K562 (cell line): ENCODE measurements at regions not wholly inside any gene's neighbourhood (a gene's known extent, or its start where the extent isn't known, plus 50 kb on each side); places are given as distances from the start of the nearest gene placed in this dataset.

ENCODE experiments used
- ATAC-seq: fragments of 200-7000 bp; cut with Tn5 transposase; 3 replicates; pipeline ENCODE4 v1.9.1; 2020; ENCODE audit warnings: moderate library complexity
- BruUV-seq: library from RNA; stranded (reverse); fragments of 400-500 nt; replicated peaks from 2 replicates; lab custom pipeline; 2021; lab: Mats Ljungman, UMichigan
- CTCF ChIA-PET: fragments of 300-600 bp; formaldehyde crosslinking; extraction: SDS; loops from one replicate; lab custom pipeline; 2021; ENCODE audit warnings: low intra/inter-chr PET ratio; lab: Yijun Ruan, JAX
- POLR2A ChIA-PET: fragments of 300-600, 350-650 bp; sonication (Branson Sonifier 250); formaldehyde crosslinking; extraction: SDS; loops from one replicate; lab custom pipeline; 2021; ENCODE audit warnings: antibody characterized with exemption, inconsistent platforms; lab: Yijun Ruan, JAX
- DNase-seq, 4 experiments: peaks; one replicate each; pipeline versions ENCODE4 v3.0.0 to v3.0.0-alpha.2; 2011 to 2018; ENCODE audit warnings: low spot score in 3 of 4, mixed read lengths in 3 of 4; ENCODE audit errors: extremely low read depth in 1 of 4
- FAIRE-seq: peaks from 2 replicates; lab custom pipeline; 2011; peaks lifted over from hg19 to GRCh38; lab: Jason Lieb, UNC
- H2AFZ ChIP-seq: 2 replicates; pipeline ENCODE4 v1.6.0; 2011; ENCODE audit warnings: low read depth, low read length, control low read depth, inconsistent platforms
- H3K27ac ChIP-seq: fragments of 200-600 bp; 3 replicates; pipeline ENCODE4 v1.8.0; 2011; ENCODE audit warnings: low read depth, mild to moderate bottlenecking, control low read depth, inconsistent platforms, low read length, moderate library complexity, mixed read lengths; ENCODE audit errors: extremely low read depth
- H3K27me3 ChIP-seq, 2 experiments: fragments of 300-600 bp in 1 of 2; 2 replicates in 1 of 2; 3 replicates in 1 of 2; pipeline versions ENCODE4 v1.6.0 to v1.8.0; 2011; ENCODE audit warnings: inconsistent platforms in 2 of 2, low read length in 2 of 2, mild to moderate bottlenecking in 1 of 2, mixed read lengths in 1 of 2, moderate library complexity in 1 of 2; ENCODE audit not compliant: control insufficient read depth in 2 of 2, insufficient read depth in 2 of 2
- H3K36me3 ChIP-seq: fragments of 300-600 bp; 3 replicates; pipeline ENCODE4 v1.8.0; 2011; ENCODE audit warnings: mild to moderate bottlenecking, low read length, inconsistent platforms; ENCODE audit not compliant: control insufficient read depth, insufficient read depth
- H3K4me1 ChIP-seq, 2 experiments: fragments of 200-600 bp in 1 of 2; replicated peaks in 1 of 2; 2 replicates in 1 of 2; 3 replicates in 1 of 2; pipeline versions ENCODE4 v1.5.1 to v1.8.0; 2011; ENCODE audit warnings: inconsistent platforms in 2 of 2, low read length in 2 of 2, mild to moderate bottlenecking in 1 of 2, mixed read lengths in 1 of 2, moderate library complexity in 1 of 2; ENCODE audit not compliant: control insufficient read depth in 2 of 2, insufficient read depth in 2 of 2
- H3K4me2 ChIP-seq: 2 replicates; pipeline ENCODE4 v1.6.1; 2011; ENCODE audit warnings: low read length, control low read depth, inconsistent platforms, mixed read lengths; ENCODE audit not compliant: insufficient read depth
- H3K4me3 ChIP-seq: fragments of 200-600 bp; sonication (generic), shearing (Covaris generic); 2 replicates; pipeline ENCODE4 v1.5.1; 2016; ENCODE audit warnings: control low read depth, inconsistent platforms
- H3K79me2 ChIP-seq: fragments of 200-600 bp; 3 replicates; pipeline ENCODE4 v1.8.0; 2011; ENCODE audit warnings: low read length, inconsistent platforms; ENCODE audit not compliant: control insufficient read depth, insufficient read depth
- H3K9ac ChIP-seq, 2 experiments: 2 replicates each; pipeline versions ENCODE4 v1.6.0 to v1.6.1; 2011; ENCODE audit warnings: low read depth in 2 of 2, low read length in 2 of 2, control low read depth in 1 of 2, inconsistent platforms in 1 of 2, mild to moderate bottlenecking in 1 of 2, mixed read lengths in 1 of 2; ENCODE audit not compliant: insufficient read depth in 1 of 2
- H3K9me1 ChIP-seq: one replicate; pipeline ENCODE4 v1.6.0; 2011; ENCODE audit warnings: inconsistent platforms, mild to moderate bottlenecking, low read length, moderate library complexity; ENCODE audit not compliant: control insufficient read depth, insufficient read depth
- H3K9me3 ChIP-seq: replicated peaks from 2 replicates; pipeline ENCODE4 v1.5.1; 2011; ENCODE audit warnings: low read depth, low read length, inconsistent platforms; ENCODE audit not compliant: control insufficient read depth, insufficient read depth
- H4K20me1 ChIP-seq: replicated peaks from 2 replicates; pipeline ENCODE4 v1.6.1; 2011; ENCODE audit warnings: low read length, inconsistent platforms, mixed read lengths; ENCODE audit not compliant: control insufficient read depth, insufficient read depth
- CGGBP1 ChIP-seq: fragments of 250-450 bp; sonication (Bioruptor Pico); IDR thresholded peaks from 2 replicates; pipeline ENCODE4 v1.9.0; 2021; ENCODE audit warnings: mild to moderate bottlenecking
- CUX1 ChIP-seq: fragments of 200-800 bp; sonication (Bioruptor generic); IDR thresholded peaks from 2 replicates; pipeline ENCODE4 v1.6.1; 2016; ENCODE audit warnings: missing genetic modification characterization, missing compliant biosample characterization
- FOXJ2 ChIP-seq: fragments of 200-800 bp; sonication (Bioruptor generic); IDR thresholded peaks from 2 replicates; pipeline ENCODE4 v1.6.1; 2016; ENCODE audit warnings: missing genetic modification characterization, missing compliant biosample characterization
- HCFC1 ChIP-seq: IDR thresholded peaks from 2 replicates; pipeline ENCODE4 v1.6.1; 2012; ENCODE audit warnings: low read depth, low read length, improper control_type of control experiment
- HDAC8 ChIP-seq: fragments of 450-650 bp; IDR thresholded peaks from 2 replicates; pipeline ENCODE4 v1.6.1; 2016; ENCODE audit warnings: mild to moderate bottlenecking, missing genetic modification characterization, moderate library complexity, missing compliant biosample characterization
- ILF3 ChIP-seq: fragments of 450-650 bp; IDR thresholded peaks from 2 replicates; pipeline ENCODE4 v1.6.1; 2018; ENCODE audit warnings: antibody characterized with exemption, mild to moderate bottlenecking, moderate library complexity, borderline replicate concordance
- MEF2A ChIP-seq: IDR thresholded peaks from 2 replicates; pipeline ENCODE4 v1.6.1; 2011; ENCODE audit warnings: low read depth, mild to moderate bottlenecking, low read length, moderate library complexity; ENCODE audit not compliant: control insufficient read depth
- MYNN ChIP-seq, 2 experiments: sonication (generic); formaldehyde crosslinking in 1 of 2; IDR thresholded peaks; 2 replicates each; pipeline versions ENCODE4 v1.5.0 to v1.6.1; 2016 to 2020; ENCODE audit warnings: antibody characterized with exemption in 1 of 2, missing genetic modification reagents in 1 of 2
- NR2C2 ChIP-seq, 2 experiments: fragments of 200-800 bp in 1 of 2; sonication (Bioruptor generic) in 1 of 2; sonication (generic) in 1 of 2; formaldehyde crosslinking in 1 of 2; IDR thresholded peaks; 2 replicates each; pipeline versions ENCODE4 v1.6.1 to v1.8.0; 2016 to 2022; ENCODE audit warnings: mild to moderate bottlenecking in 1 of 2, missing compliant biosample characterization in 1 of 2, missing genetic modification characterization in 1 of 2, missing genetic modification reagents in 1 of 2
- POLR3G ChIP-seq: IDR thresholded peaks from 2 replicates; pipeline ENCODE4 v1.6.1; 2011; ENCODE audit not compliant: insufficient read length, insufficient replicate concordance; ENCODE audit errors: extremely low read depth
- USF2 ChIP-seq: sonication (generic); formaldehyde crosslinking; IDR thresholded peaks from 2 replicates; pipeline ENCODE4 v1.5.0; 2020; ENCODE audit warnings: missing genetic modification reagents
- ZBTB1 ChIP-seq: sonication (generic); formaldehyde crosslinking; IDR thresholded peaks from 2 replicates; pipeline ENCODE4 v1.8.1; 2023; ENCODE audit warnings: missing genetic modification reagents, low read depth, mild to moderate bottlenecking, borderline replicate concordance
- ZBTB33 ChIP-seq: sonication (generic); formaldehyde crosslinking; IDR thresholded peaks from 2 replicates; pipeline ENCODE4 v1.8.1; 2023; ENCODE audit warnings: mild to moderate bottlenecking, missing genetic modification reagents
- ZKSCAN3 ChIP-seq: fragments of 250-450 bp; sonication (Bioruptor Pico); IDR thresholded peaks from 2 replicates; pipeline ENCODE4 v1.4.0; 2020
- WGBS: fragments of 100-300 bp; shearing (Covaris generic); methylation state at CpG from one replicate; pipeline ENCODE4 v1.1.6; 2016; ENCODE audit warnings: low coverage, mixed read lengths; ENCODE audit not compliant: insufficient coverage; ENCODE audit errors: missing lambda C conversion rate; 5-methylcytosine and 5-hydroxymethylcytosine counted together
- in situ Hi-C: fragments of 300-500 bp; cut with MboI; formaldehyde crosslinking; loops from 4 replicates; pipeline ENCODE4 v1.15.0; 2018; ENCODE audit warnings: inconsistent platforms, mixed read lengths
- intact Hi-C: fragments of 100-400 bp; cut with micrococcal nuclease; formaldehyde crosslinking; loops from 2 replicates; pipeline ENCODE4 v1.14.2; 2022

- in situ Hi-C loops (no loop called here), intact Hi-C loops (no loop called here)
- Histone ChIP-seq H3K9ac (no peak overlapping the region), H2AFZ (no peak overlapping the region), H3K9me1 (no peaks in the 10 kb centered on the region), H3K27me3 (no peaks in the 10 kb centered on the region), H4K20me1 (no peaks in the 10 kb centered on the region), H3K4me3 (no peak overlapping the region), H3K36me3 (no peaks in the 10 kb centered on the region), H3K9me3 (no peaks in the 10 kb centered on the region), H3K4me2 (no peak overlapping the region), H3K4me1 (no peaks in the 10 kb centered on the region), H3K79me2 (no peaks in the 10 kb centered on the region), H3K27ac (no peak overlapping the region)
- DNase-seq (no peak), ATAC-seq (no peak), FAIRE-seq (no peak)
- 0% methylated on average over 2 of the region's 2 CpGs for WGBS
- POLR2A ChIA-PET = no interaction called here
- BruUV-seq = no TSS peak
- no peak for TF ChIP-seq NR2C2 (CRISPR knock-in tag; IDR thresholded peaks at IDR 0.05)
- TF ChIP-seq NR2C2 (tag; IDR thresholded peaks at IDR 0.05) = no peak
- no peak for TF ChIP-seq HDAC8
- no peak for TF ChIP-seq CUX1 (CRISPR knock-in tag)
- TF ChIP-seq MYNN (IDR thresholded peaks at IDR 0.05) = no peak
- TF ChIP-seq MYNN (CRISPR knock-in tag; IDR thresholded peaks at IDR 0.05) = no peak
- TF ChIP-seq ILF3 = no peak
- no peak for TF ChIP-seq ZKSCAN3
- no peak for TF ChIP-seq CGGBP1
- TF ChIP-seq HCFC1 = no peak
- TF ChIP-seq ZBTB1 (CRISPR knock-in tag) = no peak
- no peak for TF ChIP-seq MEF2A
- TF ChIP-seq POLR3G = no peak
- TF ChIP-seq USF2 (CRISPR knock-in tag) = no peak
- no peak for TF ChIP-seq ZBTB33 (CRISPR knock-in tag)
- no peak for TF ChIP-seq FOXJ2 (tag)
- CTCF ChIA-PET = no interaction called here
Observed at GRCh38 chr1:102757363-102757762, 351.0 kb downstream of the COL11A1 start.
